ENCODE measurements at regions not wholly inside any gene's neighbourhood (a gene's known extent, or its start where the extent isn't known, plus 50 kb on each side); places are given as distances from the start of the nearest gene placed in this dataset.

- WGBS, 2 donors, result 93 to 96% methylated on average over 7 to 9 of the region's 9 CpGs
- no peak for ATAC-seq (ENCODE audit: low FRiP score in 2 of 2)
- no peak overlapping the region for H3K27ac ChIP-seq
Measured at GRCh38 chr21:39109596-39110210, 73.5 kb downstream of the PSMG1 start.

GRCh38 chr21:39109163-39109530 lies 74.1 kb downstream of the PSMG1 start:
- WGBS, 2 donors, result 85 to 93% methylated on average over 6 of the region's 6 CpGs
- TF ChIP-seq POLR2A (IDR thresholded peaks at IDR 0.05) (no peak), POLR2AphosphoS5 (IDR thresholded peaks at IDR 0.05) (no peak), CTCF (IDR thresholded peaks at IDR 0.05) (no peak), EP300 (IDR thresholded peaks at IDR 0.05) (no peak)
- no peaks in the 10 kb centered on the region for H3K36me3 ChIP-seq

More at GRCh38 chr21:39109596-39110210, 73.5 kb downstream of the PSMG1 start:
- TF ChIP-seq EP300 (IDR thresholded peaks at IDR 0.05) (no peak), POLR2AphosphoS5 (IDR thresholded peaks at IDR 0.05) (no peak), CTCF (IDR thresholded peaks at IDR 0.05) (no peak), POLR2A (IDR thresholded peaks at IDR 0.05) (no peak)
- Histone ChIP-seq H3K27me3 (no peaks in the 10 kb centered on the region), H3K36me3 (no peaks in the 10 kb centered on the region), H3K9me3 (no peaks in the 10 kb centered on the region), H3K4me3 (no peak overlapping the region), H3K4me1 (peaks cover 0 to 10% (median 3%) of the 10 kb centered on the region in 4 donors)
- no peak for DNase-seq

GRCh38 chr21:39108291-39109162 lies 74.7 kb downstream of the PSMG1 start:
- Histone ChIP-seq H3K27me3 (no peaks in the 10 kb centered on the region), H3K4me3 (no peak overlapping the region), H3K27ac (no peak overlapping the region), H3K4me1 (peaks cover 4 to 15% (median 9%) of the 10 kb centered on the region in 4 donors), H3K36me3 (no peaks in the 10 kb centered on the region), H3K9me3 (no peaks in the 10 kb centered on the region)
- ATAC-seq (ENCODE audit: low FRiP score in 2 of 2), result no peak
- 91 to 93% methylated on average over 16 to 23 of the region's 23 CpGs for WGBS, 2 donors
- TF ChIP-seq EP300 (IDR thresholded peaks at IDR 0.05), result no peak
- TF ChIP-seq POLR2A (IDR thresholded peaks at IDR 0.05), result no peak
- no peak for TF ChIP-seq CTCF (IDR thresholded peaks at IDR 0.05)
- TF ChIP-seq POLR2AphosphoS5 (IDR thresholded peaks at IDR 0.05), result no peak
- peak in 1 of 2 donors; percentile 44 for DNase-seq

More at GRCh38 chr21:39109163-39109530, 74.1 kb downstream of the PSMG1 start:
- DNase-seq (no peak), ATAC-seq (ENCODE audit: low FRiP score in 2 of 2) (no peak)
- Histone ChIP-seq H3K27me3 (no peaks in the 10 kb centered on the region), H3K4me1 (peaks cover 4 to 13% (median 6%) of the 10 kb centered on the region in 4 donors), H3K4me3 (no peak overlapping the region), H3K9me3 (no peaks in the 10 kb centered on the region), H3K27ac (no peak overlapping the region)

GRCh38 chr21:39107739-39108138 lies 75.5 kb downstream of the PSMG1 start:
- no peaks in the 10 kb centered on the region for H3K9me3 ChIP-seq
- no peak overlapping the region for H3K4me3 ChIP-seq
- H3K4me1 ChIP-seq, result peaks cover 4 to 18% (median 9%) of the 10 kb centered on the region in 4 donors
- no peaks in the 10 kb centered on the region for H3K27me3 ChIP-seq
- TF ChIP-seq CTCF (IDR thresholded peaks at IDR 0.05) (no peak), EP300 (IDR thresholded peaks at IDR 0.05) (no peak), POLR2AphosphoS5 (IDR thresholded peaks at IDR 0.05) (no peak)
- H3K36me3 ChIP-seq, result no peaks in the 10 kb centered on the region
- DNase-seq (no peak), ATAC-seq (ENCODE audit: low FRiP score in 2 of 2) (no peak)
- no peak overlapping the region for H3K27ac ChIP-seq
- 86 to 91% methylated on average over 13 of the region's 13 CpGs for WGBS, 2 donors

Data from upper lobe of left lung (tissue), 6 donors.